K562 (cell line): ENCODE measurements at regions not wholly inside any gene's neighbourhood (a gene's known extent, or its start where the extent isn't known, plus 50 kb on each side); places are given as distances from the start of the nearest gene placed in this dataset.

Source experiments
- ATAC-seq: fragments of 200-7000 bp; cut with Tn5 transposase; 3 replicates; pipeline ENCODE4 v1.9.1; 2020; ENCODE audit warnings: moderate library complexity
- BruUV-seq: library from RNA; stranded (reverse); fragments of 400-500 nt; replicated peaks from 2 replicates; lab custom pipeline; 2021; lab: Mats Ljungman, UMichigan
- CTCF ChIA-PET: fragments of 300-600 bp; formaldehyde crosslinking; extraction: SDS; loops from one replicate; lab custom pipeline; 2021; ENCODE audit warnings: low intra/inter-chr PET ratio; lab: Yijun Ruan, JAX
- POLR2A ChIA-PET: fragments of 300-600, 350-650 bp; sonication (Branson Sonifier 250); formaldehyde crosslinking; extraction: SDS; loops from one replicate; lab custom pipeline; 2021; ENCODE audit warnings: antibody characterized with exemption, inconsistent platforms; lab: Yijun Ruan, JAX
- DNase-seq, 4 experiments: peaks; one replicate each; pipeline versions ENCODE4 v3.0.0 to v3.0.0-alpha.2; 2011 to 2018; ENCODE audit warnings: low spot score in 3 of 4, mixed read lengths in 3 of 4; ENCODE audit errors: extremely low read depth in 1 of 4
- FAIRE-seq: peaks from 2 replicates; lab custom pipeline; 2011; peaks lifted over from hg19 to GRCh38; lab: Jason Lieb, UNC
- H2AFZ ChIP-seq: 2 replicates; pipeline ENCODE4 v1.6.0; 2011; ENCODE audit warnings: low read depth, low read length, control low read depth, inconsistent platforms
- H3K27ac ChIP-seq: fragments of 200-600 bp; 3 replicates; pipeline ENCODE4 v1.8.0; 2011; ENCODE audit warnings: low read depth, mild to moderate bottlenecking, control low read depth, inconsistent platforms, low read length, moderate library complexity, mixed read lengths; ENCODE audit errors: extremely low read depth
- H3K27me3 ChIP-seq, 2 experiments: fragments of 300-600 bp in 1 of 2; 2 replicates in 1 of 2; 3 replicates in 1 of 2; pipeline versions ENCODE4 v1.6.0 to v1.8.0; 2011; ENCODE audit warnings: inconsistent platforms in 2 of 2, low read length in 2 of 2, mild to moderate bottlenecking in 1 of 2, mixed read lengths in 1 of 2, moderate library complexity in 1 of 2; ENCODE audit not compliant: control insufficient read depth in 2 of 2, insufficient read depth in 2 of 2
- H3K36me3 ChIP-seq: fragments of 300-600 bp; 3 replicates; pipeline ENCODE4 v1.8.0; 2011; ENCODE audit warnings: mild to moderate bottlenecking, low read length, inconsistent platforms; ENCODE audit not compliant: control insufficient read depth, insufficient read depth
- H3K4me1 ChIP-seq, 2 experiments: fragments of 200-600 bp in 1 of 2; replicated peaks in 1 of 2; 2 replicates in 1 of 2; 3 replicates in 1 of 2; pipeline versions ENCODE4 v1.5.1 to v1.8.0; 2011; ENCODE audit warnings: inconsistent platforms in 2 of 2, low read length in 2 of 2, mild to moderate bottlenecking in 1 of 2, mixed read lengths in 1 of 2, moderate library complexity in 1 of 2; ENCODE audit not compliant: control insufficient read depth in 2 of 2, insufficient read depth in 2 of 2
- H3K4me2 ChIP-seq: 2 replicates; pipeline ENCODE4 v1.6.1; 2011; ENCODE audit warnings: low read length, control low read depth, inconsistent platforms, mixed read lengths; ENCODE audit not compliant: insufficient read depth
- H3K4me3 ChIP-seq: fragments of 200-600 bp; sonication (generic), shearing (Covaris generic); 2 replicates; pipeline ENCODE4 v1.5.1; 2016; ENCODE audit warnings: control low read depth, inconsistent platforms
- H3K79me2 ChIP-seq: fragments of 200-600 bp; 3 replicates; pipeline ENCODE4 v1.8.0; 2011; ENCODE audit warnings: low read length, inconsistent platforms; ENCODE audit not compliant: control insufficient read depth, insufficient read depth
- H3K9ac ChIP-seq, 2 experiments: 2 replicates each; pipeline versions ENCODE4 v1.6.0 to v1.6.1; 2011; ENCODE audit warnings: low read depth in 2 of 2, low read length in 2 of 2, control low read depth in 1 of 2, inconsistent platforms in 1 of 2, mild to moderate bottlenecking in 1 of 2, mixed read lengths in 1 of 2; ENCODE audit not compliant: insufficient read depth in 1 of 2
- H3K9me1 ChIP-seq: one replicate; pipeline ENCODE4 v1.6.0; 2011; ENCODE audit warnings: inconsistent platforms, mild to moderate bottlenecking, low read length, moderate library complexity; ENCODE audit not compliant: control insufficient read depth, insufficient read depth
- H3K9me3 ChIP-seq: replicated peaks from 2 replicates; pipeline ENCODE4 v1.5.1; 2011; ENCODE audit warnings: low read depth, low read length, inconsistent platforms; ENCODE audit not compliant: control insufficient read depth, insufficient read depth
- H4K20me1 ChIP-seq: replicated peaks from 2 replicates; pipeline ENCODE4 v1.6.1; 2011; ENCODE audit warnings: low read length, inconsistent platforms, mixed read lengths; ENCODE audit not compliant: control insufficient read depth, insufficient read depth
- ARID2 ChIP-seq: fragments of 450-650 bp; IDR thresholded peaks from 2 replicates; pipeline ENCODE4 v1.6.1; 2017; ENCODE audit warnings: antibody characterized with exemption, mild to moderate bottlenecking
- CAMTA2 ChIP-seq: fragments of 250-450 bp; sonication (Bioruptor Pico); conservative IDR thresholded peaks from 2 replicates; pipeline ENCODE4 v1.5.1; 2022
- CBX2 ChIP-seq: fragments of 200-600 bp; sonication (generic); IDR thresholded peaks from one replicate; pipeline ENCODE4 v1.6.1; 2012; ENCODE audit warnings: mild to moderate bottlenecking, low read length, inconsistent platforms; ENCODE audit not compliant: insufficient read depth, poor library complexity, severe bottlenecking
- CHCHD3 ChIP-seq: fragments of 250-450 bp; sonication (Bioruptor Pico); IDR thresholded peaks from 2 replicates; pipeline ENCODE4 v2.1.2; 2022; ENCODE audit warnings: mild to moderate bottlenecking
- ETV1 ChIP-seq: fragments of 450-650 bp; conservative IDR thresholded peaks from 2 replicates; pipeline ENCODE4 v1.6.1; 2016; ENCODE audit warnings: missing genetic modification characterization, control low read depth, low read depth, missing compliant biosample characterization
- KAT2B ChIP-seq: IDR thresholded peaks from one replicate; pipeline ENCODE4 v1.6.1; 2012; ENCODE audit warnings: low read depth, mild to moderate bottlenecking, control low read depth, inconsistent platforms, low read length, moderate library complexity
- MBD1 ChIP-seq: fragments of 250-450 bp; sonication (Bioruptor Pico); IDR thresholded peaks from 2 replicates; pipeline ENCODE4 v1.8.0; 2022; ENCODE audit warnings: inconsistent platforms
- PCBP2 ChIP-seq: fragments of 200-400 bp; formaldehyde crosslinking; IDR thresholded peaks from 2 replicates; pipeline ENCODE4 v1.6.1; 2018; ENCODE audit warnings: low read length, low read depth, mild to moderate bottlenecking, moderate library complexity; ENCODE audit not compliant: poor library complexity, severe bottlenecking
- POLR2G ChIP-seq: fragments of 200-400 bp; formaldehyde crosslinking; IDR thresholded peaks from 2 replicates; pipeline ENCODE4 v1.6.1; 2017; ENCODE audit warnings: low read depth, mild to moderate bottlenecking, antibody characterized with exemption, low read length, moderate library complexity
- SNIP1 ChIP-seq: fragments of 450-650 bp; IDR thresholded peaks from 2 replicates; pipeline ENCODE4 v1.7.1; 2017; ENCODE audit warnings: low read depth, mild to moderate bottlenecking
- SNRNP70 ChIP-seq: fragments of 200-400 bp; formaldehyde crosslinking; optimal IDR thresholded peaks from 2 replicates; pipeline ENCODE3; 2017; ENCODE audit warnings: low read depth, low read length
- TGIF2 ChIP-seq: sonication (generic); formaldehyde crosslinking; IDR thresholded peaks from 2 replicates; pipeline ENCODE4 v1.8.1; 2022; ENCODE audit warnings: mild to moderate bottlenecking, missing genetic modification reagents, moderate library complexity
- ZBTB17 ChIP-seq: fragments of 450-650 bp; formaldehyde crosslinking; IDR thresholded peaks from 2 replicates; pipeline ENCODE4 v1.4.0; 2020; ENCODE audit warnings: mild to moderate bottlenecking
- ZNF282 ChIP-seq: sonication (generic); formaldehyde crosslinking; IDR thresholded peaks from 2 replicates; pipeline ENCODE4 v1.8.1; 2023; ENCODE audit warnings: missing genetic modification reagents
- WGBS: fragments of 100-300 bp; shearing (Covaris generic); methylation state at CpG from one replicate; pipeline ENCODE4 v1.1.6; 2016; ENCODE audit warnings: low coverage, mixed read lengths; ENCODE audit not compliant: insufficient coverage; ENCODE audit errors: missing lambda C conversion rate; 5-methylcytosine and 5-hydroxymethylcytosine counted together
- in situ Hi-C: fragments of 300-500 bp; cut with MboI; formaldehyde crosslinking; loops from 4 replicates; pipeline ENCODE4 v1.15.0; 2018; ENCODE audit warnings: inconsistent platforms, mixed read lengths
- intact Hi-C: fragments of 100-400 bp; cut with micrococcal nuclease; formaldehyde crosslinking; loops from 2 replicates; pipeline ENCODE4 v1.14.2; 2022
- TF ChIP-seq, protein P1 (sequence below): fragments of 150-350 bp; IDR thresholded peaks from 2 replicates; pipeline ENCODE4 v1.6.1; 2014; ENCODE audit warnings: low read depth, mild to moderate bottlenecking, low read length, borderline replicate concordance

DNA sequence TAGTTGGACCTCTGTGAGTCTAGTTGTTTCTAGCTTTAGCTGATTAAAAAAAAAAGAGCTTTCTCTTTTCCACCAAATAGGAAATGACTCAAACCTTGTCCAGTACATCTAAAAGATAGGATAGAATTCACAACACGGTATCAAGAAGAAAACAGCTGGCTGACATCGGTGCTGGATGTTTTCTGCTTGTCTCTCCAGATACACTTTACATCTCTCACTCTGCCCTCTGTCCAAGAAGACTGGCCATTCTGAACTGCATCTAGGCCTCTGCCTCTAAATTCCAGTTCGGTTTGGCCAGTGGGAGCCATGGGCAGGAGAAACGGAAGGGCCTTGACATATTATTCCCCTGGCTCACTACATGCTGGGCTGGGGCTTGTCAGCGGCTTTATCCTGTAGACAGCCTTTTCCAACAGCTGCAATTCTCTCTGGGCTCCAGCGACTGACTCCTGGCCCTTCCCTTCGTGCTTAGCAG is 57.3 kb upstream of the SHISA3 start (continued):
- TF ChIP-seq, protein P1, sequence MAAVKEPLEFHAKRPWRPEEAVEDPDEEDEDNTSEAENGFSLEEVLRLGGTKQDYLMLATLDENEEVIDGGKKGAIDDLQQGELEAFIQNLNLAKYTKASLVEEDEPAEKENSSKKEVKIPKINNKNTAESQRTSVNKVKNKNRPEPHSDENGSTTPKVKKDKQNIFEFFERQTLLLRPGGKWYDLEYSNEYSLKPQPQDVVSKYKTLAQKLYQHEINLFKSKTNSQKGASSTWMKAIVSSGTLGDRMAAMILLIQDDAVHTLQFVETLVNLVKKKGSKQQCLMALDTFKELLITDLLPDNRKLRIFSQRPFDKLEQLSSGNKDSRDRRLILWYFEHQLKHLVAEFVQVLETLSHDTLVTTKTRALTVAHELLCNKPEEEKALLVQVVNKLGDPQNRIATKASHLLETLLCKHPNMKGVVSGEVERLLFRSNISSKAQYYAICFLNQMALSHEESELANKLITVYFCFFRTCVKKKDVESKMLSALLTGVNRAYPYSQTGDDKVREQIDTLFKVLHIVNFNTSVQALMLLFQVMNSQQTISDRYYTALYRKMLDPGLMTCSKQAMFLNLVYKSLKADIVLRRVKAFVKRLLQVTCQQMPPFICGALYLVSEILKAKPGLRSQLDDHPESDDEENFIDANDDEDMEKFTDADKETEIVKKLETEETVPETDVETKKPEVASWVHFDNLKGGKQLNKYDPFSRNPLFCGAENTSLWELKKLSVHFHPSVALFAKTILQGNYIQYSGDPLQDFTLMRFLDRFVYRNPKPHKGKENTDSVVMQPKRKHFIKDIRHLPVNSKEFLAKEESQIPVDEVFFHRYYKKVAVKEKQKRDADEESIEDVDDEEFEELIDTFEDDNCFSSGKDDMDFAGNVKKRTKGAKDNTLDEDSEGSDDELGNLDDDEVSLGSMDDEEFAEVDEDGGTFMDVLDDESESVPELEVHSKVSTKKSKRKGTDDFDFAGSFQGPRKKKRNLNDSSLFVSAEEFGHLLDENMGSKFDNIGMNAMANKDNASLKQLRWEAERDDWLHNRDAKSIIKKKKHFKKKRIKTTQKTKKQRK: no peak
- no peak for TF ChIP-seq CAMTA2 (CRISPR knock-in tag)
- no peak for TF ChIP-seq KAT2B
- no peak for TF ChIP-seq ETV1 (tag)
- TF ChIP-seq, all 486 proteins: peak for 0

DNA sequence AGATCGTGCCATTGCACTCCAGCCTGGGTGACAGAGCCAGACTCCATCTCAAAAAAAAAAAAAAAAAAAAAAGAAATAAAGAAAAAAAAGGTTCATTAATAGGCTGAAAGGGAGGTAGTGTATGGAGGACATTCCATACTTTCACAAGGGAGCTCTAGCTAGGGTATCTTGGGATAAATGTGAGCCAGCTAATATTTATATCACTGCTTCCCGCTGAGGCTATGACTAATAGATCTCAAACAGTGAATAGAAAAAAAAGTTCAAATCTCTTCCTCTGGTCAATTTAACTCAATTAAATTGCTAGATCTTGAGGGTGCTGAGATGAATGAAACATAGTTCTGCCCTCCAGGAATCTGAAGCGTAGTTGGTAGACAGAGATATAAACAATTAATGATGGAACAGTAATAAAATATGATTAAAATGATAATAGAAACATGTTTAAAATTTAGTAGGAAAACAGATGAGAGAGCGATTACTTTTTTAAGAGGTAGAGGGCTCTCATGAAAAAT is 55.7 kb upstream of the SHISA3 start:
- BruUV-seq: no TSS peak
- CTCF ChIA-PET: no interaction called here
- no peak for FAIRE-seq
- TF ChIP-seq CHCHD3 (CRISPR knock-in tag) (no peak), MBD1 (CRISPR knock-in tag) (no peak), CBX2 (no peak), ZBTB17 (no peak), ARID2 (no peak), TGIF2 (no peak), PCBP2 (no peak), ZNF282 (CRISPR knock-in tag) (no peak), POLR2G (no peak), SNRNP70 (no peak), SNIP1 (no peak)

More for the DNA sequence above, 55.7 kb upstream of the SHISA3 start:
- Histone ChIP-seq H3K4me1 (peaks cover 0 to 5% of the 10 kb centered on the region in 2 experiments; a peak in 1 of 5 replicates), H3K9me3 (no peaks in the 10 kb centered on the region), H3K27ac (no peak overlapping the region), H3K9ac (no peak overlapping the region), H3K36me3 (no peaks in the 10 kb centered on the region), H3K9me1 (no peaks in the 10 kb centered on the region), H4K20me1 (no peaks in the 10 kb centered on the region), H2AFZ (no peak overlapping the region), H3K4me3 (no peak overlapping the region), H3K79me2 (no peaks in the 10 kb centered on the region), H3K27me3 (peaks cover 2 to 12% of the 10 kb centered on the region in 2 experiments; a peak in 2 of 5 replicates), H3K4me2 (no peak overlapping the region)
- in situ Hi-C loops (no loop called here), intact Hi-C loops (no loop called here)
- POLR2A ChIA-PET: no interaction called here
- no peak for DNase-seq
- 2% methylated on average over 3 of the region's 4 CpGs for WGBS
- no peak for ATAC-seq
